NCI-H1092 treated with DMSO at 0.1 percent for 48 hours (cell line): ENCODE measurements at regions not wholly inside any gene's neighbourhood (a gene's known extent, or its start where the extent isn't known, plus 50 kb on each side); places are given as distances from the start of the nearest gene placed in this dataset.
A peak's percentile ranks its signal among the peaks of the same experiment; 100 is the strongest.

ENCODE experiments used
- DNase-seq: peaks from one replicate; lab custom pipeline; 2025; lab: John Stamatoyannopoulos, UW

- no peak for DNase-seq
These were observed 131.6 kb downstream of the TPRA1 start for GRCh38 chr3:127458696-127459604.

- peak; percentile 75 for DNase-seq
These were observed 132.9 kb downstream of the TPRA1 start for GRCh38 chr3:127457546-127458145.

- DNase-seq: peak; percentile 81
These were observed 133.4 kb downstream of the TPRA1 start for GRCh38 chr3:127457094-127457475.

GRCh38 chr3:127456471-127457093 is 134.0 kb downstream of the TPRA1 start:
- DNase-seq: peak; percentile 81

GRCh38 chr3:127455541-127456450 is 134.7 kb downstream of the TPRA1 start:
- DNase-seq: peak; percentile 86

GRCh38 chr3:127454968-127455367 is 135.6 kb downstream of the TPRA1 start:
- DNase-seq: no peak

- no peak for DNase-seq
These were observed 136.5 kb downstream of the TPRA1 start for GRCh38 chr3:127454051-127454450.

- DNase-seq: no peak
These were observed 138.2 kb downstream of the TPRA1 start for GRCh38 chr3:127452321-127452821.

- no peak for DNase-seq
These were observed 139.2 kb downstream of the TPRA1 start for GRCh38 chr3:127451321-127451720.

GRCh38 chr3:127450331-127450730 is 140.2 kb downstream of the TPRA1 start:
- no peak for DNase-seq

GRCh38 chr3:127449486-127450212 is 140.9 kb downstream of the TPRA1 start:
- no peak for DNase-seq

- no peak for DNase-seq
These were observed 141.9 kb downstream of the TPRA1 start for GRCh38 chr3:127448671-127449070.

- DNase-seq: peak; percentile 52
These were observed 142.4 kb downstream of the TPRA1 start for GRCh38 chr3:127448161-127448561.

GRCh38 chr3:127446756-127447155 is 143.8 kb downstream of the TPRA1 start:
- no peak for DNase-seq

- no peak for DNase-seq
These were observed 144.8 kb downstream of the TPRA1 start for GRCh38 chr3:127445581-127446343.

GRCh38 chr3:127444761-127445160 is 145.8 kb downstream of the TPRA1 start:
- DNase-seq: no peak

GRCh38 chr3:127443581-127444375 is 146.8 kb downstream of the TPRA1 start:
- no peak for DNase-seq

- DNase-seq: no peak
These were observed 148.0 kb downstream of the TPRA1 start for GRCh38 chr3:127442506-127442905.

- DNase-seq: no peak
These were observed 148.8 kb downstream of the TPRA1 start for GRCh38 chr3:127441764-127442163.
